ENCODE measurements at regions not wholly inside any gene's neighbourhood (a gene's known extent, or its start where the extent isn't known, plus 50 kb on each side); places are given as distances from the start of the nearest gene placed in this dataset.
"Not testable (repeated sequence)": the region's sequence is repeated elsewhere in the genome, so short reads cannot be mapped to it uniquely, and the experiment has no call there.

DNA sequence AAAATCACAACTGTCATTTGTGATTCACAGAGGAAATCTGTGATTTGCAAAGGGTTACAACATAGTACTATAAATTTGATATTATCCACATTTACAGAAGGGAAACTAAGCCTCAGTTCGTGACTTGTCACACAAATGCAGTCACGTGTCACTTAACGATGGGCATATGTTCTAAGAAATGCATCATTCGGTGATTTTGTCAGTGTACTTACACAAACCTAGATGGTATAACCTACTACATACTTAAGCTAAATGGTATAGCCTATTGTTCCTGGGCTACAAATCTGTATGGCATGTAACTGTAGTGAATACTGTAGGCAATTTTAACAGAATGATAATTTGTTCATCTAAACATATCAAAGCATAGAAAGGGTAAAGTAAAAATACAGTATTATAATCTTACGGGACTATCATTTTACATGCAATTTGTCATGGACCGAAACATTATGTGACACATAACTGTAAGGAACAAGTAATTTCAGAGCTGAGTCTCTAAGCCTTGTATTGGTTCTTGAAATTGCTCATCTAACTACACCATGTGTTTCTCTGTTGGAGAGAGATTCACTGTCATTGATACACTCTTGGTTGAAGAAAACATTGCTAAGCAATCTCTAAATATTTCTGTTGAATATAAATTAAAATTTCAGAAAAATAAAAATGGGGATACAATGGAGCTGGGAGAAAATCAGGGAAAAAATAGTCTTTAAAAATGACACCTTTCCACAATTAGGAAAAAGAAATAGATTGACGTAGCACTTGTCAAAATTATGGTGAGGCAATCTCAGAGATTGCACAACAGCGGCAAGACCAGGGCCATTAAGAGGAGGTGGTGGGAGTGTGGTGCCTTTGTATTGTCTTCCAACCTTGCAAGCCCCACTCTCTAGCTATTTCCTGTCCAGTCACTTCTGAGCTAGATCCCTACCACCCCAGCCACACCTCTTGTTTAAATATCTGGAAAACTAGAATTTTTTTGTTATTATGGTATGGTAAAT, 645.8 kb upstream of the TBL1XR1 start:
- no peak for DNase-seq (ENCODE audit: low spot score)

DNA sequence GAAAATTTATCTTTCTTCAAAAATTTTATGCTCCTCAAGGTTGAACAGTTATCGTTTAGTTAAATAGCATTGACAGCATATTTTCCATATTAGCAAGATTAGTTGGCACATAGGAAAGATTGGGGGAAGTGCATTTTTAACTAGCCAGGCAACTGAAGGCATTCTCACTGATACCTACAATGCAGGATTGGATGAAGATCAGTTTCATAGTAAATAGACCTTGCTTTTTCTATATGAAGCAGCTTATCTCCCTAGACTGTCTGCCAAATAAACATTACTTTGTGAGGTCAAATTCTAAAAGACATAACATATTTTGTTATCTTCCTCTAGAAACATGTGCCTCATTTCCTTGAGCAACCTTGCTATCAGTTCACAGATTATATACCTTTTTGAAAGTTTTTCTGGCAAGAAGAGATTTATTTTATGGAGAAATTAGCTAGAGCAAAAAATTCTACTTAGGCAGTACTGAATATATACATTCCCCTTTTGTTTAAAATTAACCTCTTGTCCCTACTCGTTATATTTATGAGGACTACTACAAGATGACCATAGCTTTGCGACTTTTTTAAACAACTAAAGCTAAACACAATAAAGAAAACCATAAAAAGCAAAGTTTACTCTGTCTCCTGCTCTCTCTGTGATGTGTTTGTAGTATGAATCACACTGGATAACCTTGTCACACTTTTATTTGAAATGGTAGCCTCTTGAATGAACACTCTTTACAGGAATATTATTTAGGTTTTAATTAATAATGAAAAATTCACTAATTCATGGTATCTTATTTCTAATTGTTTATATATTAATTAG, 654.9 kb upstream of the TBL1XR1 start:
- no peak for DNase-seq (ENCODE audit: low spot score)

DNA sequence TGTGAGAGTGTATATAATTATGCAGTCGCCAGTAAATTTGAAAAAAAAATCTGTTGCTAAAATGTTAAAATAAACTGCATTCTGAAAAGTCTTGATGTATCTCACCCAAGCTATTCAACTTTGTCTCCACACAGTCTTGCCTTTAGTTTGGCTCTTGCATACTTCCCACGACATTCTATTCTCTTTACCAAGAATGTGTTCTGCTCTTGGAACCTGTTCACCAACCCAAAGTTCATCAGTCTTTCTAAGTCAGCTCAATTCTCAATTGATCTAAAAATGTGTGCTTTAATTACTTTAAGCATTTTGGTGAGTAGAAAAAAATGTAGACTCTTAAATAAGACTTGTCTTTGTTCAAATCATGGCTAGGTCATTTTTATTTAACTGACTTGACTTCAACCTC, 657.7 kb upstream of the TBL1XR1 start:
- no peak for DNase-seq (ENCODE audit: low spot score)

DNA sequence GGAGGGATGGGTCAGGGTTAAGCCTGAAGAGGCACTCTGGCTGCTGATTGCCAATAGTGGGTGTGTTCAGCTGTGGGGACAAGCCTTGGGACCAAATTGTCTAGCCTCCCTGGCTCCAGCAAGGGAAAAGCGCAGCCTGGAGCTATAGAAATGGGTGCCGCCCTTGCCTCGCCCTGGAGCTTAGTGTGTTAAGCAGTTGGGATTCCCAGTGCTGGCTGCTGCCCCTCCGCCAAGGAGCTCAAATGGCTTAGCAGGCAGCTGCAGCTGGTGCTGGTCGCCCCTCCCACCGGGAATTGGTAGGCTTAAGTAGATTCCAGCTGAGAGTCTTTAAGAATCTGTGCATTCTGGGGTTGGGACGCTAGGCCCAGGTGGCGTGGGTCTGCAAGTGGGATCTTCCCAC, 662.9 kb upstream of the TBL1XR1 start:
- no peak for DNase-seq (ENCODE audit: low spot score)

DNA sequence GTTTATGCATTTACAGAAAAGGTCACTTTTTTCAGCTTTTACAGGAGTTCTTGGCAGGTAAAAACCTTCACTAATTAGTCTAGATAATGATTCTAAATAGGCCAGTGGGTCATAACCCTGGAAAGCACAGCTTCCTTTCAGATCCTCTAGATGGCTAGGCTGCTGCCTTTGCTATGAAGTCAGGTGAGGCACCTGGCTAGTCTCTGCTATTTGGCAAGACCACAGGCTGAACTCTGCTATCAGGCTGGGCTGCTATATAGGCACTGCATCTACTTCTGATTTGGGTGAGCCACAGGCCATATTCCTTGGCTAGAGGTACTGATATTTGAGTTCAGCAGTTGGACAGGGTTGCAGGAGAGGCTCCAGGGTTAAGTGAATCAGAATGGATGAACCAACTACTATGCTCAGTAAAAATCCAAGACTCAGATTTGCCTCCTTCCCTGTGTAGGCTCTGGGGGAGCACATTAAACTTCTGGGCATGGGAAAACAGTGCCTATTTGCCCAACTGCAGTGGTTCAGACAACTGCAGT, 665.7 kb upstream of the TBL1XR1 start:
- no peak for DNase-seq (ENCODE audit: low spot score)

DNA sequence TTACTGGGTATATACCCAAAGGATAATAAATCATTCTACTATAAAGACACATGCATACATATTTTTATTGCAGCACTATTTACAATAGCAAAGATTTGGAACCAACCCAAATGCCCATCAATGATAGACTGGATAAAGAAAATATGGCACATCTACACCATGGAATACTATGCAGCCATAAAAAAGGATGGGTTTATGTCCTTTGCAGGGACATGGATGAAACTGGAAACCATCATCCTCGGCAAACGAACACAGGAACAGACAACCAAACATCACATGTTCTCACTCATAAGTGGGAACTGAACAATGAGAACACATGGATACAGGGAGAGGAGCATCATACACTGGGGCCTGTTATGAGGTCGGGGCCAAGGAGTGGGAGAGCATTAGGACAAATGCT, 665.0 kb upstream of the KCNMB2 start:
- not testable (repeated sequence) for DNase-seq (ENCODE audit: low spot score)

DNA sequence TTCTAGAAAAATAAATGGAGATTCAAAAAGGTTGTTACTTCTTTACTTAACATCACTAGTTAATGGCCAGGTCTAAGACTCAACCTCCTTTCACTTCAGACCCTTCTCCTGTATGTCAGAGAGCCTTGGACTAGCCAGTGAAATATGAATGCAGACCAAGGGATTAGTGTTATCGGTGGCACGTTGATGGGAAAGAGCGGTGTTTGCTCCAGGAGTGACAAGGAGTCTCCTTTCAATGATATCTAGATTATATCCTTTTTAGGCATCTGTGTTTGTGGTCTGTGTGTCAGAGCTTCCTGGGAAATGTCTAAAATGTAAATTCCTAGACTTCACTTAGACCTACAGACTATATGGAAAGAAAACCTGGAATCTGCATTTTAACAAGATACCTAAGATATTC, 658.0 kb upstream of the KCNMB2 start:
- DNase-seq (ENCODE audit: low spot score) = no peak

GRCh38 chr3:177878957-177879356, 657.3 kb upstream of the KCNMB2 start:
- DNase-seq (ENCODE audit: low spot score) = no peak

DNA sequence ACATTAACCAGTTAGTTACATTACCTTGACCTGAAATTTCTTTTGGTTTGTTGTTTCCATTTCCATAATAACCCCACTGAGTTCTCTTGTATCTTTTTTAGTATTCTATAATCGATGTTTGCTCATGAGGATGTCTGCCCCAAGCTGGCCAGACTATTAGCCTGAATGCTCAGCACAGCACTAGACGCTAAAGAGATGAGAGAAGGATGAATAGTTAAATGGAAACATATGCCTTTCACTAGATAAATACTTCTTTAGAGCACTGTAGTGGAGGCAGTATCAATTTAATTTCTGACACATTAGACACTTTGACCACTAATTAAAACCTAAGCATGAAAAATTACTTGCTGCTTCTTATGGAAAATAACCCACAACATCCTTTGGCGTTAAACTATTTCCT, 654.9 kb upstream of the KCNMB2 start:
- DNase-seq (ENCODE audit: low spot score) = no peak

DNA sequence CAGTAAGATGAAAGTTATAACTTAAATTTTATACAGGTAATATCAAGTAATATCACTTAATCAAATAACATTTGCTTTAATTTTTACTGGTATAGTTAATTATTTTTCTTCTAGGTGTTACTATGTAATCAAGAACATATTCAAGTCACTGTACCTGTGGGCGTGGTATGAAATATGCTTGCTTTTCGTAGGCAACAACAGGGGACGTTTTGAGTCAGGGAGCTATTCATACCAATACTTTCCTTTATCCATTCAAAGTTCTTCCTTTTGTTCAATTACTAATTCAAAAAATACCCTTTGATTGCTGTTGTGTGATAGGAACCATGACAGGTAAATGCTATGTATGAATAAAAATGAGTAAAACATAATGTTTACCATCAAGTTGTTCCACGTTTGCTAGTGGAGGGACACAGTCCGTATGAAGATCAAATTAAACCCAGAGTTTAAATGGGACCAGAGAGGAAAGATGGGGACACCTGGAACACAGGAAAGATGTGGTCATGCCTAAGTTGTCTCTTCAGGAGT, 654.0 kb upstream of the KCNMB2 start:
- DNase-seq (ENCODE audit: low spot score) = no peak

DNA sequence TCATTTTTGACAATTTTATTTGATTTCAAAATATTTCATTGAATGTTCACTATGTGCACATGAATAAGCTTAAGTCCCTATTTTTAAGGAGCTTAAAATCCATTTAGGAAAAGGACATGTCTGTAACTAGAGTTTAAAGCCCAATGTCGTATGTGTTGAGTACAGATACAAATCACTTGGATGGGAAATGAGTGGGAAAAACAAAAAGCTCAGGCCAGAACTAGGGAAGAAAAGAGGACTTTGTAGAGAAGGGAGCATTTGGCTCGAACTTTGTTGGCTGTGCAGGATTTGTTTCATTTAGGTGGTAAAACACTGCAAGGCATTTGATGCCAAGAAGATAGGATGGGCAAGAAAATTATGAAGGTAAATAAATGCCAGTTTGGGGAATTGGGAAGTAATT, 653.1 kb upstream of the KCNMB2 start:
- DNase-seq (ENCODE audit: low spot score) = no peak

GRCh38 chr3:177883957-177884356, 652.3 kb upstream of the KCNMB2 start:
- DNase-seq (ENCODE audit: low spot score) = no peak

DNA sequence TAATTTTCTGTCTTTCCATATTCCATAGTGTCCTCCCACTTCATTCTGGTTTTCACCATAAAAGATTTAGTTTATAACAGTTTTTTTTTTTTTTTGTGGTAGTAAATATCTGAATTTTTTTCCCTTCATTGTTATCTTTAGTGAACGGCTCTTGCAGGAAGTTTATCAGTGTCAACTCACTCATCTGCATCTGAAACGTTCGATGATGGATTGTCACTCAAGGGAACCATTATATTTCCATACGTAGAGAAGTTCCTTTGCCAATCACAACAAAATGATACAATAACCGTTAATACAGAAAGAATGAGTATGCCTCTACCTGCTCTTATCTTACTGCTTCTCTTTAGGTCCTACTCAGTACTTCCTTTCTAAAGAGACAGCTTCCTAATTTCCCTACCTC, 651.2 kb upstream of the KCNMB2 start:
- DNase-seq (ENCODE audit: low spot score) = no peak

GRCh38 chr3:177886501-177886900, 649.7 kb upstream of the KCNMB2 start:
- DNase-seq (ENCODE audit: low spot score) = no peak

- DNase-seq (ENCODE audit: low spot score) = no peak
These were observed 648.8 kb upstream of the KCNMB2 start for GRCh38 chr3:177887475-177887874.

DNA sequence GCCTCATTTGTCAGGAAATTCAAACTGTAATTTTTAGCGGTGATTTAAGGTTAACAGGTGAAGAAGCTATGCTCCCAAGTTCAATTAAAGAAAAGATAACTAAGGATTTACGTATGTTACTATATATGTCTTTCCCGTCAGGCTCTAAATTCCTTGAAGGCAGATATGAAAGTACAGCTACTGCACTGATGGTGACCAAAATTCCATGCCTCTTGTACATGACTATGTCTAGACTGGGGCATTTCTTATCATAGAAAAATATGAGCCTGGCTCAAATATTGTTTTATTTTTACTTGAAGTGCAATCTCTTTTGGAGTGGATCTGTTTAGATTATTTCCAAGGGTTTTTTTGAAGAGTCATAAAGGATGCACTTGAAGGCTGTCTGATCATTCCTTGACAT, 647.1 kb upstream of the KCNMB2 start:
- DNase-seq (ENCODE audit: low spot score) = no peak

- no peak for DNase-seq (ENCODE audit: low spot score)
These were observed 646.4 kb upstream of the KCNMB2 start for GRCh38 chr3:177889652-177890358.

GRCh38 chr3:177890359-177890683, 645.9 kb upstream of the KCNMB2 start:
- no peak for DNase-seq (ENCODE audit: low spot score)

GRCh38 chr3:177891569-177891968, 644.7 kb upstream of the KCNMB2 start:
- DNase-seq (ENCODE audit: low spot score) = not testable (repeated sequence)

GRCh38 chr3:177893331-177893730, 642.9 kb upstream of the KCNMB2 start:
- DNase-seq (ENCODE audit: low spot score) = no peak

DNA sequence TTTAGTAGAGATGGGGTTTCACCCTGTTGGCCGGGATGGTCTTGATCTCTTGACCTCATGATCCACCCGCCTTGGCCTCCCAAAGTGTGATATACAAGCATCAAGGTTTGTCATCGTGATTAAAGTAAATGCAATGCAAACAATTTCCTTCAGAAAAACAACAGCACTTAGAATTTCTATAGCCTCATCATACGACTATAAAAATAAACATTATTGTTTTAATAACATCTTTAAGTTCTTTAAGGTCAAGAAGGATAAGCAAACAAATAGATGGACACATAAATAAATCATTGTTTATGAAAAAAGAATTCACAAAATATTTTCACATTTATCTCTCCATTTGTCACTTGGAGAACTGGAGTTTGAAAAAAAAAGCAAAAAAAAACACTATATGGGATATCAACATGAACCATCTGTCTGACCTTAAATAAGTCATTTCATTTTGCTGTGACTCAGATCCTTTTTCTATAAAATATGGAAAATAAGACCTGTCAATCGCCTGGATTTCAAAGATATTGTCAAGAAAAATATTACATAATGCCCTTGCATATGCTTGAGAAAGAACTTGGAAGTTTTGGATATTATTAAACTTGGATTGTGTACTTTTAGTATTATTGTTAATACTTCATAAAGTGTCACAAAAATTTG, 642.0 kb upstream of the KCNMB2 start:
- DNase-seq (ENCODE audit: low spot score) = no peak

- no peak for DNase-seq (ENCODE audit: low spot score)
These were observed 638.1 kb upstream of the KCNMB2 start for GRCh38 chr3:177898185-177898584.

Measured in putamen (tissue), 1 donor.